Right hindlimb (tissue), 1 donor: ENCODE measurements at regions not wholly inside any gene's neighbourhood (a gene's known extent, or its start where the extent isn't known, plus 50 kb on each side); places are given as distances from the start of the nearest gene placed in this dataset.
A peak's percentile ranks its signal among the peaks of the same experiment; 100 is the strongest.
"Not testable (repeated sequence)": the region's sequence is repeated elsewhere in the genome, so short reads cannot be mapped to it uniquely, and the experiment has no call there.

Experiments used
- DNase-seq: peaks from one replicate; pipeline ENCODE4 v3.0.0-alpha.2; 2018

- DNase-seq = no peak
Measured at GRCh38 chr3:159669766-159670165, 318.9 kb upstream of the IL12A start.

- no peak for DNase-seq
Measured at GRCh38 chr3:159672728-159673688, 315.6 kb upstream of the IL12A start.

GRCh38 chr3:159674583-159674982 lies 314.1 kb upstream of the IL12A start:
- no peak for DNase-seq

- DNase-seq = no peak
Measured at GRCh38 chr3:159675285-159675684, 313.4 kb upstream of the IL12A start.

- no peak for DNase-seq
Measured at GRCh38 chr3:159679900-159680299, 308.7 kb upstream of the IL12A start.

GRCh38 chr3:159681717-159682116 lies 306.9 kb upstream of the IL12A start:
- not testable (repeated sequence) for DNase-seq

GRCh38 chr3:159685801-159686200 lies 302.8 kb upstream of the IL12A start:
- DNase-seq = no peak

- DNase-seq = no peak
Measured at GRCh38 chr3:159693226-159693625, 295.4 kb upstream of the IL12A start.

GRCh38 chr3:159711560-159712333 lies 276.9 kb upstream of the IL12A start:
- peak; percentile 34 for DNase-seq

GRCh38 chr3:159721324-159721723 lies 267.3 kb upstream of the IL12A start:
- no peak for DNase-seq

- no peak for DNase-seq
Measured at GRCh38 chr3:159723295-159723694, 265.3 kb upstream of the IL12A start.

GRCh38 chr3:159724627-159725026 lies 264.0 kb upstream of the IL12A start:
- no peak for DNase-seq

- DNase-seq = no peak
Measured at GRCh38 chr3:159726231-159726964, 262.2 kb upstream of the IL12A start.

- DNase-seq = no peak
Measured at GRCh38 chr3:159727506-159727905, 261.1 kb upstream of the IL12A start.

- no peak for DNase-seq
Measured at GRCh38 chr3:159731254-159731653, 257.4 kb upstream of the IL12A start.

- no peak for DNase-seq
Measured at GRCh38 chr3:159732172-159733111, 256.2 kb upstream of the IL12A start.

GRCh38 chr3:159733194-159733860 lies 255.3 kb upstream of the IL12A start:
- no peak for DNase-seq

- DNase-seq = no peak
Measured at GRCh38 chr3:159734681-159735080, 254.0 kb upstream of the IL12A start.

- no peak for DNase-seq
Measured at GRCh38 chr3:159739166-159739565, 249.5 kb upstream of the IL12A start.

GRCh38 chr3:159739969-159740368 lies 248.7 kb upstream of the IL12A start:
- DNase-seq = no peak

- DNase-seq = no peak
Measured at GRCh38 chr3:159741281-159741680, 247.4 kb upstream of the IL12A start.
